ENCODE measurements at regions not wholly inside any gene's neighbourhood (a gene's known extent, or its start where the extent isn't known, plus 50 kb on each side); places are given as distances from the start of the nearest gene placed in this dataset.
"Not testable (repeated sequence)": the region's sequence is repeated elsewhere in the genome, so short reads cannot be mapped to it uniquely, and the experiment has no call there.

GRCh38 chr16:31975826-31976419, 102.3 kb downstream of the ZNF267 start:
- not testable (repeated sequence) for TF ChIP-seq CTCF (IDR thresholded peaks at IDR 0.05; ENCODE audit: extremely low read depth in 1 of 2, insufficient read depth in 1 of 2, low read depth in 1 of 2, low read length in 2 of 2); POLR2AphosphoS5 (IDR thresholded peaks at IDR 0.05; ENCODE audit: insufficient read depth, low read depth, low read length); MAX (IDR thresholded peaks at IDR 0.05; ENCODE audit: insufficient read depth, insufficient read length); POLR2A (IDR thresholded peaks at IDR 0.05; ENCODE audit: low read depth, low read length); JUN (IDR thresholded peaks at IDR 0.05; ENCODE audit: borderline replicate concordance, insufficient read depth, insufficient read length, low read depth); MYC (IDR thresholded peaks at IDR 0.05; ENCODE audit: low read depth, low read length)
